ENCODE measurements at regions not wholly inside any gene's neighbourhood (a gene's known extent, or its start where the extent isn't known, plus 50 kb on each side); places are given as distances from the start of the nearest gene placed in this dataset.

DNA sequence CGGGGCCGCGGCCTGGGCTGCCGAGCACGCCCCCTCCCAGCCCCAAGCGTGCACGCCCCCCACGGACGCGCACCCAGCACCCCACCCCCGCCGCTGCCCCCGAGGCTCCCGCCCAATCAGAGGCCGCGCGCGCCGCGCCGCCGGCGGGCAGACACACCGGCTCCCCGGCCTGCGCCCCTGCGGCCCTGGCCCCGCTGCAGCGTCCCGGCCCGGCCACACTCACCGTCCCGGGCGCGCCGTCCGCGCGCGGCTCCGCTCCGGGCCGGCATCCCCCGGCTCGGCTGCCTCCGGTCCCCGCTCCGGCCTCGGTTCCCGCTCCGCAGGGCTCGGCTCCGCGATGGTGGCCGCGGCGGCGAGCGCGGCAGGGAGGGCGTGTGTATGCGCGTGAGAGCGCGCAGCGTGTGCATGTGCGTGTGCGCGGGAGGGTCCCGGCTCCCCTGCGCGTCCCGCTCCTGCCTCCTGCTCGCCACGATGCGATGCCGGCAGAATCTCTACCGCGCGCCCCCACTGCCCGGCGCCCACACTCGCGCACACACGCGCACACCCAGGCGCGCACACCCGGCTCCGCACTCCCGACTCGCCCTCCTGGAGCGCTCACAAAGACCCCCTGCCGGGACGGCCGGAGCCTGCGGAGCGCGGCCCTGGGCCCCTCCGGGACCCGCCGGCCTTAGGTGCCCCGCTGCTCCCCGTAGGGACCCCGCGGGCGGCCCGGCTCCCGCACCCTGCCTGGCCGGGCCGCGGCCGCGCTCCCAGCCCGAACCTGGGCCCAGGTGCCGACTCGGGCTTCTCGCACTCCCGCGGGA lies 186.5 kb upstream of the LINGO1 start:
- DNase-seq (ENCODE audit: low read depth), result no peak

DNA sequence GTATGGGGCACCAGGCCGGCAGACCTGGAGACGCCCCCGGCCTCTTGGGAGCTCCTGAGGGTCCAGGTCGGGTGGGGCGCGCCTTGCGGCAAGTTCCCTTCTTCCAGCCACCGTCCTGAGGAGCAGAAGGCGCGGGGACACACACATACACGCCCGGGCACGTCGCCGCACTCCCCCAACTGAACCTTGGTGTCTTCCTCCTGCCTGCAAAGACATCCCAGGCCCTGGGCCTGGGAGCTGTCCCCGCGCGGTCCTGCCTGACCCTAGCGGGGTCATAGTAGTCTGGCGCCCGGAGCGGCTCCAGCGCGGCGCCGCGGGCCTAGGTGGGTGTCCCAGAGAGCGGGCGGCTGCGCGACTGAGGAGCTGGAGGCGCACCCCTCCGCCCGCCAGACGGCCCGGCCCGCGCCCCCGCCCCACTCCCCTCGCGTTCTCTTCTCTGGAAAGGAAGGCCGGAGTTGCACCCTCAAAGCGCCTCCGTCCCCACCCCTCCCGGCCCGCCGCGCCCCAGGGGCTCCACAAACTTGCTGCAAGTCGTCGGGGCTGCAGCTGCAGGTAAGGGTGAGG lies 185.9 kb upstream of the LINGO1 start:
- no peak for DNase-seq (ENCODE audit: low read depth)

DNA sequence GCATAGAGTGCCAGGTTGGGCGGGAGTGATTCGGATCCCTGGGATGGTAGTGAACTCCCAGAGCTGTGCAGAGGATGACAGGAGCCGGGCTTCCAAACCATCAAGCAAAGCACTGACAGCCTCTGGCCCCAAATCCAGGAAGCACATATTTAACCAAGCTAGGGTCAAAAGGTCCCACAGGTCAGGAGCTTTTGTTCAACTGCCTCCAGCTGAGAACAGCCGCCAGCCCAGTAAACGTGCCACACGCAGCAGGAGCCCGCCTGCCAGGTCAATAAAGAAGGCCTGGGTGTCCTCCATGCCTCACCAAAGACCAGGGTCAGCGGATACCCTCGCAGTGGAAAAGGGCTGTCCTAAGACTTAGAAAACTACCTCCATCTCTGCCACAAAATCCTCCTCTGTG lies 184.7 kb upstream of the LINGO1 start:
- no peak for DNase-seq (ENCODE audit: low read depth)

DNA sequence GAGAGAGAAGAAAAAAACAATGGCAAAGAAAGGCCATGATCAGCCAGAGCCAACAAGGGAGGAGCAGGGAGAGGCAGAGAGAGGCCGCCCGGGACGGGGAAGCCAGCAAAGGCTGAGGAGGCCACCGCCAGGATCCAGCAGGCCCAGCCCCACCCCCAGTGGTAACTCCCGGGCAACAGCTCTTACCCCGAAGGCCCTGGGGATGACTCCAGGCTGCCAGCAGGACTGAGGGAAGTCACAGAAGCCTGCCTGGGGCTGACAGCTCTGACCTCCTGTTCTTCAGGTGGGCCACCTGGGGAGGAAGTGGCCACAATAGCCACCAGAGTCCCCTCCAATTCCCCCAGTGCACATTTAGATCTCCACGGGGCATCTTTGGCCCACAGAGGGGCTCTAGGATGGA lies 184.3 kb upstream of the LINGO1 start:
- DNase-seq (ENCODE audit: low read depth), result no peak

GRCh38 chr15:77815015-77815414 lies 182.3 kb upstream of the LINGO1 start:
- no peak for DNase-seq (ENCODE audit: low read depth)

- DNase-seq (ENCODE audit: low read depth), result no peak
Measured at GRCh38 chr15:77812664-77813063, 180.0 kb upstream of the LINGO1 start.

DNA sequence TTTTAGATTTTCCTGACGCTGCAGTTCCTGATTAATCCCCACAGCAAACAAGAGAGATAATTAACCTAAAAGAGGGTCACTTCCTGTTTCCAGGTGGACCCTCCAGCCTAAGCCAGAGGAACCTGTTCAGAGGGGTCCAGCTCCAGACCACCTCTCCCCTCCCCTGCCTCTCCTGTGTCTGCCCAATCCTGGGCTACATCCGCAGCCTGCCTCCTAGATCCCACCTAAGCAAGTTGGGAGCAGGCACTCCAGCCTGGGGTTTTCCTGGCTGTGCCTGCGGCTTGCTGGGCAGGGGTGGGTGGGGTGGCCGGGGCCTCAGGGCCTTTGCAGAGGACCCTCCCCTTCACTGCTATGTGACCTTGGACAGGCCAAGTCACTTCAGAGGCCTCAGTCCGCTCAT lies 178.6 kb upstream of the LINGO1 start:
- no peak for DNase-seq (ENCODE audit: low read depth)

DNA sequence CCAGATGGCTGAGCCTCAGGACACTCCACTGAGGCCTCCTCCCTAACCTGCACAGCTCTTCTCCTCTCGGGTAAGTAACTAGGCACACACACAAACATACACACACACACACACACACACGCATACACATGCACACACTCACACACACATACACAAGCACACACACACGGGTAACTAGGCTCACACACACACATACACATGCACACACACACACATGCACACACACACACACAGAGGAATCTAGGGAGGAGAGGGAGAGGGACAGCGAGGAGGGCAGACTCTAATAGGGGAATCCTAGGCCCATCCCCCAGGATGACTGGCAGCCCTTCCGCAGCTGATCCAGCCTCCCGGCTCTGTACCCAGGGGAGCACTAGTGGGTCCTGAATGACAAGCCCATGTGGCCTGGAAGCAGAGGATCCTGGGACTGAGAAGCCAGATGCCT lies 177.4 kb upstream of the LINGO1 start:
- no peak for DNase-seq (ENCODE audit: low read depth)

DNA sequence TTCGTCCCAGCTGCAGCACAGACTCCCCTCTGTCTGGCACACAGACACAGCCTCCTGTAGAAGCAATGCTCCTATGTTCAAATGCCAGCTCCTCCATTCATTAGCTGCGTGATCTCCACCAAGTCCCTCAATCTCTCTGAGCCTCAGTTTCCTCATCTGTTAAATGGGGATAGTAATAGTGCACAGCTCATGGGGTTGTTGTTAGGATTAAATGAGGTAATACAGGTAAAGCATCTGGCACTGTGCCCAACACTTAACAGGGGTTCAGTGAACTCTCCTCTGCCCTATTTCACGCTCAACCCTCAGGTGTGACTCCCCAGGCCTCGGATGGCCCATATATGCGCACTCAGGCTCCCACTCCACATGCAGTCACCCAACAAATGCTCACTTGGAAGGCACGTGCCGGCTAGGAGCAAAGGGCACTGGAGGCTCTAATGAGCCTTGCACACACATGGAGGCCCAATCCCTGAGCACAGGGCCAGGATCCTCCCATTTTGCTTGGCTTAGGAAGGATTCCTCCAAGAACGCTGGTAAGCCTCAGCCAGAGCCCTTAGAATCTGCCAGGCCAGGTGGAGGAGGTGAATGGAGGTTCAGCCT lies 176.0 kb upstream of the LINGO1 start:
- no peak for DNase-seq (ENCODE audit: low read depth)

GRCh38 chr15:77808075-77808474 lies 175.4 kb upstream of the LINGO1 start:
- DNase-seq (ENCODE audit: low read depth), result no peak

DNA sequence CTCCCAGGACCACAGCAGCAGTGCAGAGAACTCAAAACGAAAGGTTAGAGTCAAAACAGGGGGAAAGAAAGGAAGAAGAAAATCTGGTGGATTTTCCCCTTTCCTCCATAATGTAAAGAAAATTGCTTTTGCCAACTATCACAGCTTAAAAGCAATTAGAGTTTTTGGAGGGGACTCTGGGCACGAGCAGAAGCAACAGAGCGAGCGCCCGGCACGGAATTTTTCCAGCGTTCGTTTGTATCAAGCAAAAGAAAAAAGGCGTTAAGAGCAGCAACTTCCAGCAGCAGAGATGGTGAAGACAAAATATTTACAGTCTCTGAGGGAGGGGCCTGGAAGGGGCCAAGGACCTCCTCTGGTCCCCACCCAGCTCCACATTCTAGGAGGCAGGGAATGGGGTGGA lies 174.9 kb upstream of the LINGO1 start:
- DNase-seq (ENCODE audit: low read depth), result no peak

DNA sequence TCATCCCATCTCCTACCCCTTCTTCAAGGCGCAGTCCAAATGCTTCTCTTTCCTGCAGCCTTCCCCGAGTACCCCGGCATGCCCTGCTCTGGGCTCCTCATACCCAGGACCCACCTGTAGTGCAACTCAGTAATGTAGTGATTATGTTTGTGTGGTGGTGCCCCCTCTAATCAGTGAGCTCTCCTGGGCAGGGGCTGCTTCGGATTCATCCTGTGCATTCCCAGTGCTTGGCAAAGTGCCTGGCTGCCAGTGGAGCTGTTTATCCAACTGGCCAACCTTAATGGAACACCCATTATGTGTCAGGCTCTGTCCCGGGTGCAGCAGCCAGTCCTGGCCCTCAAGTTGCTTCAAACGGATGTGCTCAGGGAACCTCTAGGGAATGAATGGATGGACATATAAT lies 174.4 kb upstream of the LINGO1 start:
- DNase-seq (ENCODE audit: low read depth), result no peak

DNA sequence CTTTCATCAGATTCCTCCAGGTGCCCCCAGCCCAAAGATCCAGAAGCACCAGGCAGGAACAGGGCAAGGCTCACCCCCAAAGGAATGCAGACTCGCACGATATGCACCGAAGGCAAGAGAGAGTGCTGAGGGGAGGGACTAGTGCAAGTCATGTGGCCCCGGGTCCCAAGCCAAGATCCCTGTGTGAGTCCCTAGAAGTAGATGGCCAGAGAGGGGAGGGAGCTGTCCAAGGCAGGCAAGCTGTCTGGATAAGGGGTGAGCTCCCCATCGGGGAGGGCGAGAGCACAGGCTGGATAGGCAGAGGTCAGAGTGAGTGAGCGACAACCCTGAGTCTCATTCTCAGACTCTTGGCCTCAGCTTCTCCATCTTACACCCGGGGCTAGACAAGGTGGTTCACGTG lies 171.5 kb upstream of the LINGO1 start:
- no peak for DNase-seq (ENCODE audit: low read depth)

GRCh38 chr15:77803487-77803886 lies 170.8 kb upstream of the LINGO1 start:
- no peak for DNase-seq (ENCODE audit: low read depth)

GRCh38 chr15:77800305-77800704 lies 167.6 kb upstream of the LINGO1 start:
- DNase-seq (ENCODE audit: low read depth), result no peak

- no peak for DNase-seq (ENCODE audit: low read depth)
Measured at GRCh38 chr15:77798847-77799246, 166.1 kb upstream of the LINGO1 start.

GRCh38 chr15:77798151-77798835 lies 165.6 kb upstream of the LINGO1 start:
- DNase-seq (ENCODE audit: low read depth), result no peak

- no peak for DNase-seq (ENCODE audit: low read depth)
Measured at GRCh38 chr15:77797270-77797669, 164.6 kb upstream of the LINGO1 start.

GRCh38 chr15:77796046-77796729 lies 163.5 kb upstream of the LINGO1 start:
- DNase-seq (ENCODE audit: low read depth), result no peak

GRCh38 chr15:77795446-77795845 lies 162.7 kb upstream of the LINGO1 start:
- DNase-seq (ENCODE audit: low read depth), result no peak

DNA sequence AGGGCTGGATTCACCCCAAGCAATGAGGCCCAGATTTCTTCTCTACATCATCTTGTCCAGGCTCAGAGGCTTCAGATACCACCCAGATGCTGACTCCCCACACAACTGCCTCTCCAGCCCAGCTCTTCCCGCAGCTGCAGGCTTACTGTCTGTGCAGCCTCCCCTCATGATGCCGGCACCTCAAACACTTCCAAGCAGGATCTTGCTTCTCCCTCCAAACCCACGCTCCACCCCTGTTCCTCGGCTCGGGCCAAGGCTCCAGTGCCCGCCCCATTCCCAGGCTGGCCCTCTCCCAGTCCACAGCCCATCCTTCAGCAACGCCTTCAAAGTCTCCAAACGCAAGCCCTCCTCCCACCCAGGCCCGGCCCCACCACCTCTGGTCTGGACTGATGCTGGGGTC lies 159.2 kb upstream of the LINGO1 start:
- DNase-seq (ENCODE audit: low read depth), result no peak

GRCh38 chr15:77790481-77790880 lies 157.8 kb upstream of the LINGO1 start:
- no peak for DNase-seq (ENCODE audit: low read depth)
